Upper lobe of right lung (tissue), 1 donor: ENCODE measurements at regions not wholly inside any gene's neighbourhood (a gene's known extent, or its start where the extent isn't known, plus 50 kb on each side); places are given as distances from the start of the nearest gene placed in this dataset.

Experiments
- ATAC-seq: fragments of 200-7000 bp; cut with Tn5 transposase; one replicate; pipeline ENCODE4 v1.9.1; 2020; ENCODE audit warnings: mild to moderate bottlenecking, moderate library complexity
- DNase-seq: peaks from one replicate; pipeline ENCODE4 v3.0.0-alpha.2; 2020
- H3K27ac ChIP-seq: fragments of 200-600 bp; one replicate; pipeline ENCODE4 v1.8.0; 2022
- H3K27me3 ChIP-seq: fragments of 200-600 bp; one replicate; pipeline ENCODE4 v1.8.0; 2022; ENCODE audit warnings: mild to moderate bottlenecking
- H3K36me3 ChIP-seq: fragments of 200-600 bp; one replicate; pipeline ENCODE4 v1.8.0; 2022
- H3K4me1 ChIP-seq: fragments of 200-600 bp; one replicate; pipeline ENCODE4 v1.8.0; 2022
- H3K4me3 ChIP-seq: fragments of 200-600 bp; one replicate; pipeline ENCODE4 v1.8.0; 2022; ENCODE audit warnings: mild to moderate bottlenecking
- H3K9me3 ChIP-seq: fragments of 200-600 bp; one replicate; pipeline ENCODE4 v1.8.0; 2022
- CTCF ChIP-seq: fragments of 200-600 bp; IDR thresholded peaks from one replicate; pipeline ENCODE4 v1.8.0; 2022; ENCODE audit warnings: antibody characterized with exemption
- intact Hi-C: fragments of 100-400 bp; cut with DNase I; formaldehyde crosslinking; loops from one replicate; pipeline ENCODE4 v1.11.0; 2022
- donor health status: DM: no; HTN: yes; CAD: no; lungs with severe emphysema.

- H3K36me3 ChIP-seq: no peaks in the 10 kb centered on the region
- DNase-seq (no peak), ATAC-seq (no peak)
- no peak for TF ChIP-seq CTCF
- intact Hi-C loops: no loop called here
- no peaks in the 10 kb centered on the region for H3K4me1 ChIP-seq
- no peak overlapping the region for H3K4me3 ChIP-seq
- H3K27me3 ChIP-seq: no peaks in the 10 kb centered on the region
- H3K9me3 ChIP-seq: no peaks in the 10 kb centered on the region
- no peak overlapping the region for H3K27ac ChIP-seq
Observed at GRCh38 chr6:141118991-141119390, 1013.7 kb upstream of the GJE1 start.

DNA sequence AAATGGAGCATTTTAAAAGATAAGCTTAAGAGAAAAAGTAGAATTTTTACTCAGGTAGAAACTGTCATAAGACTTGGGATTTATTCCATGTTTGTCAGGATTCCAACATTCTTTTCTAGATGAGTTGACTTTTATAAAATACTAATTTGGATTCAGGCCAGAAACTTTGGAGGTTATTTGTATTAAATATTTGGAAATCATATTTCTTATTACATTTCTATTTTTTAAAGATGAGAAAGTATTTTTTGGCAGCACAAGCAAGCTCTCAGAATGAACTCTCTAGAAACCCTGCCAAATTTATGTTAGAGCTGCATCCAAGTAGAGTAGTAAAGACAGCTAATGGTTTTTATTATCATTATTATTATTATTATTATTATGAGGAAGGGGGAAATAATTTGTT is 1014.9 kb upstream of the GJE1 start:
- no peak for TF ChIP-seq CTCF
- ATAC-seq (no peak), DNase-seq (no peak)
- no peaks in the 10 kb centered on the region for H3K9me3 ChIP-seq
- no peak overlapping the region for H3K27ac ChIP-seq
- H3K36me3 ChIP-seq: no peaks in the 10 kb centered on the region
- no peak overlapping the region for H3K4me3 ChIP-seq
- intact Hi-C loops: no loop called here
- H3K4me1 ChIP-seq: no peaks in the 10 kb centered on the region
- H3K27me3 ChIP-seq: no peaks in the 10 kb centered on the region

GRCh38 chr6:141110481-141110880 is 1022.2 kb upstream of the GJE1 start:
- Histone ChIP-seq H3K4me1 (no peaks in the 10 kb centered on the region), H3K36me3 (no peaks in the 10 kb centered on the region), H3K27me3 (no peaks in the 10 kb centered on the region), H3K9me3 (no peaks in the 10 kb centered on the region), H3K27ac (no peak overlapping the region), H3K4me3 (no peak overlapping the region)
- DNase-seq (no peak), ATAC-seq (no peak)
- TF ChIP-seq CTCF: no peak
- intact Hi-C loops: no loop called here

DNA sequence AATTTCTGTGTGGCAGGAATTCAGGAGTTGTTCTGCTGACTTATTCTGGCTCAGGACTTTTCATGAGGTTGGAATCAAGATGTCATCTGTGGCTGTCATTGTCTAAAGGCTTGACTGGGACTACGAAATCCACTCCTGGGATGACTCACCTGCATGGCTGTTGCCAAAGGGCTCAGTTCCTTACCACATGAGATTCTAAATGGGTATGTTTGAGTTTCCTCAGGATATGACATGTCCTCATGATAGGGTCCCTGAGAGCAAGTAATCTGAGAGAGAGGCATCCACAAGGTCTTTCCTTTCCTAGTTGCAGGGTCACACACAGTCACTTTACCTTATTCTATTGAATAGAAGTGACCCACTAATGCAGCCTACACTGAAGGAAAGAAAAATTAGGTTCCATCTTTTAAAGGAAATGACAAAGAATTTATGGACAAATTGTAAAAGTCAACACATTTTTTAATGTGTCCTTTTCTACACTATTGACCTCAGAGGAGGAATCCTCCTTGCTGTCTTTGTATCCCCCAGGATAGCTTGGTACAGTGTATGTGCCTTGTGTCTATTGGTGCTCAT is 1025.0 kb upstream of the GJE1 start:
- no peaks in the 10 kb centered on the region for H3K27me3 ChIP-seq
- ATAC-seq (no peak), DNase-seq (no peak)
- intact Hi-C loops: no loop called here
- H3K27ac ChIP-seq: no peak overlapping the region
- H3K4me1 ChIP-seq: no peaks in the 10 kb centered on the region
- H3K9me3 ChIP-seq: no peaks in the 10 kb centered on the region
- no peak for TF ChIP-seq CTCF
- H3K36me3 ChIP-seq: no peaks in the 10 kb centered on the region
- H3K4me3 ChIP-seq: no peak overlapping the region

- Histone ChIP-seq H3K27me3 (no peaks in the 10 kb centered on the region), H3K4me1 (no peaks in the 10 kb centered on the region), H3K27ac (no peak overlapping the region), H3K4me3 (no peak overlapping the region), H3K9me3 (no peaks in the 10 kb centered on the region), H3K36me3 (no peaks in the 10 kb centered on the region)
- DNase-seq: no peak
- intact Hi-C loops: no loop called here
- ATAC-seq: no peak
- TF ChIP-seq CTCF: no peak
Observed at GRCh38 chr6:141105481-141105880, 1027.2 kb upstream of the GJE1 start.

DNA sequence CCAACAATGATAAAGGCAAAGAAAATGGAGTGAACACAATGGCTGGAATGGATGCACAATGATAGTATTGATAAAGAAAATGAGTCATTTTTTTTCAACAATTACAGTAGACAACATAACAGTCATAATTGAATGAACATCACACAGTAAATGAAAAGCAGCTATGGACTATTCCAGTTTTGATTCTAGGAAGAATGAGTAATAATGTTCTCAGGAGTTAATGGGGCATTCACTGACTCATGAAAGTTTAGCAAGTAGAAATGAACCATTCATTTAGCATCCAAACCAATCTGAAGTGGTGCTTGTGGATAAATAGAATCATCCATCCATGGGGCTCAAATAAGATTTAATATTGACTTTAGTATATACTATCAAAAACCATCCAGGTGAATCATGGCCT is 1029.5 kb upstream of the GJE1 start:
- H3K4me3 ChIP-seq: no peak overlapping the region
- intact Hi-C loops: no loop called here

More for the DNA sequence above, 1029.5 kb upstream of the GJE1 start:
- Histone ChIP-seq H3K27me3 (no peaks in the 10 kb centered on the region), H3K9me3 (no peaks in the 10 kb centered on the region), H3K36me3 (no peaks in the 10 kb centered on the region), H3K27ac (no peak overlapping the region), H3K4me1 (no peaks in the 10 kb centered on the region)
- no peak for TF ChIP-seq CTCF
- ATAC-seq (no peak), DNase-seq (no peak)
